HCT116 (cell line): ENCODE measurements at regions not wholly inside any gene's neighbourhood (a gene's known extent, or its start where the extent isn't known, plus 50 kb on each side); places are given as distances from the start of the nearest gene placed in this dataset.

Experiments
- EZH2phosphoT487 ChIP-seq: fragments of 200-600 bp; IDR thresholded peaks from 2 replicates; pipeline ENCODE4 v1.6.1; 2018; ENCODE audit warnings: antibody characterized with exemption, borderline replicate concordance
- RAD21 ChIP-seq: IDR thresholded peaks from 2 replicates; pipeline ENCODE4 v1.6.1; 2012; ENCODE audit warnings: low read depth, mild to moderate bottlenecking
- TCF7L2 ChIP-seq: IDR thresholded peaks from 2 replicates; pipeline ENCODE4 v1.7.0; 2011; ENCODE audit warnings: borderline replicate concordance, inconsistent platforms; ENCODE audit not compliant: insufficient read depth, insufficient read length; ENCODE audit errors: extremely low read depth
- ZNF274 ChIP-seq: fragments of 200-500 bp; sonication (Bioruptor generic); IDR thresholded peaks from 2 replicates; pipeline ENCODE4 v1.6.1; 2014; ENCODE audit warnings: mild to moderate bottlenecking, low read depth, low read length, inconsistent platforms
- TF ChIP-seq, protein P1 (sequence below): IDR thresholded peaks from 2 replicates; pipeline ENCODE4 v1.6.1; 2012
- TF ChIP-seq, protein P2 (sequence below), 3 experiments: fragments of 200-600 bp in 1 of 3; sonication (generic) in 1 of 3; IDR thresholded peaks in 2 of 3; conservative IDR thresholded peaks in 1 of 3; 2 replicates each; pipeline ENCODE4 v1.5.1; 2012 to 2017; ENCODE audit warnings: low read depth in 2 of 3, low read length in 2 of 3, antibody characterized with exemption in 1 of 3, borderline replicate concordance in 1 of 3, control low read depth in 1 of 3, mild to moderate bottlenecking in 1 of 3, mixed read lengths in 1 of 3, mixed run types in 1 of 3, moderate library complexity in 1 of 3; ENCODE audit not compliant: insufficient read depth in 1 of 3

DNA sequence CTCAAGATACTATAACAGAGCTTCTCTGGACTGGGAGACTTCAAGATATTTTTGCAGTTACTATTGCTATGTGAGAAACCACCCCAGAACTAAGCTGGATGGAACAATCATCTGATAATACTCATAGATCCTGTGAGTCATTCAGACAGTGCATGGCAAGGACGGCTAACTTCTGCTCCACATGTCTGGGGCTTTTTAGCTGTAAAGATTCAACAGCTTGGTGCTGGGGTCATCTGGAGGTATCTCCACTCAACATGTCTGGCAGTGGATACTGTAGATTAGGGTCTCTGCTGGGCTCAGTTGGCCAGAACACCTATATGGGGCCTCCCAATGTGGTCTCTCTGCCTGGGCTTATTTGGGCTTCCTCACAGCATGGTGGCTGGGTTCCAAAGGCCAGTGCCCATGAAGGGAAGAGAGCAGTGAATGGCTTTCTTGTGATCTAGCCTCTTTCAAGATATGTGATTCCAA is 117.3 kb upstream of the SLC7A14 start:
- TF ChIP-seq, protein P1, sequence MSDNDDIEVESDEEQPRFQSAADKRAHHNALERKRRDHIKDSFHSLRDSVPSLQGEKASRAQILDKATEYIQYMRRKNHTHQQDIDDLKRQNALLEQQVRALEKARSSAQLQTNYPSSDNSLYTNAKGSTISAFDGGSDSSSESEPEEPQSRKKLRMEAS: no peak
- TF ChIP-seq, protein P2, sequence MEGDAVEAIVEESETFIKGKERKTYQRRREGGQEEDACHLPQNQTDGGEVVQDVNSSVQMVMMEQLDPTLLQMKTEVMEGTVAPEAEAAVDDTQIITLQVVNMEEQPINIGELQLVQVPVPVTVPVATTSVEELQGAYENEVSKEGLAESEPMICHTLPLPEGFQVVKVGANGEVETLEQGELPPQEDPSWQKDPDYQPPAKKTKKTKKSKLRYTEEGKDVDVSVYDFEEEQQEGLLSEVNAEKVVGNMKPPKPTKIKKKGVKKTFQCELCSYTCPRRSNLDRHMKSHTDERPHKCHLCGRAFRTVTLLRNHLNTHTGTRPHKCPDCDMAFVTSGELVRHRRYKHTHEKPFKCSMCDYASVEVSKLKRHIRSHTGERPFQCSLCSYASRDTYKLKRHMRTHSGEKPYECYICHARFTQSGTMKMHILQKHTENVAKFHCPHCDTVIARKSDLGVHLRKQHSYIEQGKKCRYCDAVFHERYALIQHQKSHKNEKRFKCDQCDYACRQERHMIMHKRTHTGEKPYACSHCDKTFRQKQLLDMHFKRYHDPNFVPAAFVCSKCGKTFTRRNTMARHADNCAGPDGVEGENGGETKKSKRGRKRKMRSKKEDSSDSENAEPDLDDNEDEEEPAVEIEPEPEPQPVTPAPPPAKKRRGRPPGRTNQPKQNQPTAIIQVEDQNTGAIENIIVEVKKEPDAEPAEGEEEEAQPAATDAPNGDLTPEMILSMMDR (IDR thresholded peaks at IDR 0.05 in 2 of 3, conservative IDR thresholded peaks at IDR 0.05 in 1 of 3; ENCODE audit: borderline replicate concordance in 1 of 3, insufficient read depth in 1 of 3, low read depth in 2 of 3, low read length in 2 of 3): no peak
- TF ChIP-seq ZNF274 (no peak), EZH2phosphoT487 (no peak), RAD21 (no peak), TCF7L2 (no peak)
